ENCODE measurements at regions not wholly inside any gene's neighbourhood (a gene's known extent, or its start where the extent isn't known, plus 50 kb on each side); places are given as distances from the start of the nearest gene placed in this dataset.

GRCh38 chr6:166842607-166843006, 113.7 kb downstream of the RNASET2 start:
- TF ChIP-seq POLR2A (IDR thresholded peaks at IDR 0.05) = no peak
- TF ChIP-seq, protein P1, sequence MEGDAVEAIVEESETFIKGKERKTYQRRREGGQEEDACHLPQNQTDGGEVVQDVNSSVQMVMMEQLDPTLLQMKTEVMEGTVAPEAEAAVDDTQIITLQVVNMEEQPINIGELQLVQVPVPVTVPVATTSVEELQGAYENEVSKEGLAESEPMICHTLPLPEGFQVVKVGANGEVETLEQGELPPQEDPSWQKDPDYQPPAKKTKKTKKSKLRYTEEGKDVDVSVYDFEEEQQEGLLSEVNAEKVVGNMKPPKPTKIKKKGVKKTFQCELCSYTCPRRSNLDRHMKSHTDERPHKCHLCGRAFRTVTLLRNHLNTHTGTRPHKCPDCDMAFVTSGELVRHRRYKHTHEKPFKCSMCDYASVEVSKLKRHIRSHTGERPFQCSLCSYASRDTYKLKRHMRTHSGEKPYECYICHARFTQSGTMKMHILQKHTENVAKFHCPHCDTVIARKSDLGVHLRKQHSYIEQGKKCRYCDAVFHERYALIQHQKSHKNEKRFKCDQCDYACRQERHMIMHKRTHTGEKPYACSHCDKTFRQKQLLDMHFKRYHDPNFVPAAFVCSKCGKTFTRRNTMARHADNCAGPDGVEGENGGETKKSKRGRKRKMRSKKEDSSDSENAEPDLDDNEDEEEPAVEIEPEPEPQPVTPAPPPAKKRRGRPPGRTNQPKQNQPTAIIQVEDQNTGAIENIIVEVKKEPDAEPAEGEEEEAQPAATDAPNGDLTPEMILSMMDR (IDR thresholded peaks at IDR 0.05) = no peak

Measured in upper lobe of left lung (tissue), 4 donors.